NOMO-1 treated with DMSO at 0.1 percent for 48 hours (cell line): ENCODE measurements at regions not wholly inside any gene's neighbourhood (a gene's known extent, or its start where the extent isn't known, plus 50 kb on each side); places are given as distances from the start of the nearest gene placed in this dataset.
A peak's percentile ranks its signal among the peaks of the same experiment; 100 is the strongest.
"Not testable (repeated sequence)": the region's sequence is repeated elsewhere in the genome, so short reads cannot be mapped to it uniquely, and the experiment has no call there.

ENCODE experiments used
- DNase-seq: peaks from one replicate; lab custom pipeline; 2025; ENCODE audit not compliant: unreplicated experiment; lab: John Stamatoyannopoulos, UW

DNA sequence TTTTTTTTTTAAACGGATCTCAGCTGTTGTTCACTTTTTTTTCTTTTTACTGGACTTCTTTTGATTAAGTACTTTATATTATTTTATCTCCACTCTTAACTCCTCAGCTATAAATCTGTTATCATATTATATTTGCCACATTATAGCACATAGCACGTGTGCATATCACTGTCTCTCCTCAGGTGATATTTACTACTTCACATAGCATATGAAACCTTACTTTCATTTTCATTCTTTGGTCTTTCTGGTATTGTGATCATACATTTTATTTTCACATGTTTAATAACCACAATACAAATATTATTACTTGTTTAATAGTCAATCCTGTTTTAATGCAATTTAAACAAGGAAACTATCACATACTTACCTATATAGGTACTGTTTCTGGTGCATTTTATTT lies 993.1 kb upstream of the TMEFF2 start:
- DNase-seq, result peak; percentile 16

- not testable (repeated sequence) for DNase-seq
These were observed 976.2 kb upstream of the TMEFF2 start for GRCh38 chr2:193170981-193171380.

GRCh38 chr2:193156480-193156879 lies 961.7 kb upstream of the TMEFF2 start:
- no peak for DNase-seq

- no peak for DNase-seq
These were observed 959.3 kb upstream of the TMEFF2 start for GRCh38 chr2:193154076-193154475.

- DNase-seq, result no peak
These were observed 958.8 kb upstream of the TMEFF2 start for GRCh38 chr2:193153576-193153975.

- not testable (repeated sequence) for DNase-seq
These were observed 947.7 kb upstream of the TMEFF2 start for GRCh38 chr2:193142467-193142866.

- no peak for DNase-seq
These were observed 947.3 kb upstream of the TMEFF2 start for GRCh38 chr2:193141998-193142397.

- not testable (repeated sequence) for DNase-seq
These were observed 946.2 kb upstream of the TMEFF2 start for GRCh38 chr2:193140895-193141294.

DNA sequence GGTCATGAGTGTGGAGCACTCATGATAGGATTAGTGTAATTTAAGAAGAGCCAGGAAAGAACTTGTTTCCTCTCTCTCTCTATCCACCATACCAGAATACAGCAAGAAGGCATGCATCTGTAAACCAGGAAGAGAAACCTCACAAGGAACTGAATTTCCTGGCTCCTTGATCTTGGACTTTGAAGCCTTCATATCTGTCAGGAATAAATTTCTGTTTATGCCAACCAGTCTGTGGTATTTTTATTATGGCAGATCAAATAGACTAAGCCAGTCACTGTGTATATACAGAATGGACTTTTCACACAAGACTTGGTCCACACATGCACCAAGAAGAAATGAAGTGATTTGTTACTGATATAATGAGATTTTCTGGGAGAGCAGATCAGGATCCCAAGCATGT lies 930.1 kb upstream of the TMEFF2 start:
- DNase-seq, result no peak

DNA sequence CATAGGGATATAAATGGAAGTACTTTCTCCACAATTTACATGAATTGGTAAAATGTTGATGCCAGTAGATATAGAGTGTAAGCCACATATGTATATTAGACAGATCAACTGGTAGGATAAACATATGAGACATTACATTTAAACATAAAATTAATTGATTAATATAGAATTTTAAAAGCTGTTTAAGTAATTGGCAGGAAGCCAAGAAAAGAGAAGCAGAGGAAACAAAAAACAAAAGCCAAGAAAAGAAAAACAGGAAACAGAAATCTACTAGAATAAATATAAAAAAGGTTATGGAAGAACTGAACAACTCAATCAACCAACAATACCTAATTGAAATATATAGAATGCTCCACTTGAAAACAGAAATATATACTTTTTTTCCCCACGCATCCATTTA lies 920.1 kb upstream of the TMEFF2 start:
- DNase-seq, result no peak

GRCh38 chr2:193112986-193113385 lies 918.3 kb upstream of the TMEFF2 start:
- no peak for DNase-seq

DNA sequence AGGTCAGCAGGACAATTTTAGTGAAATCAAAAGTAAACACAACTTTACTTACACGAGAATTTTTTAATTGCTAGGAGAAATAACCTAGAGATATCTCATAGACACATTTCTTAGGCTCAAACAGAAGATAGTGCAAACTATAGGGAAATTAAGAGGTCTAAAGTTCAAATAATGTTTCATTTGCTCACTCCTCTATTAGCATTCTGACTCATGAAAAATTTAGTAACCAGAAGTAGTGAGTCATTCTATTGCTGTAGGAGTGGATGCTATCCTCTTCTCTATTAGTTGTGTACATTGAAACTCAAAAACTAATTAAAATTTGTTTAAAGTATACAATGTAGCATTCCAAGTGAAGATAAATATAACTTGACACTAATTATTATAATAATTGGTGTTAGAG lies 908.3 kb upstream of the TMEFF2 start:
- DNase-seq, result no peak

- no peak for DNase-seq
These were observed 906.9 kb upstream of the TMEFF2 start for GRCh38 chr2:193101591-193101990.

DNA sequence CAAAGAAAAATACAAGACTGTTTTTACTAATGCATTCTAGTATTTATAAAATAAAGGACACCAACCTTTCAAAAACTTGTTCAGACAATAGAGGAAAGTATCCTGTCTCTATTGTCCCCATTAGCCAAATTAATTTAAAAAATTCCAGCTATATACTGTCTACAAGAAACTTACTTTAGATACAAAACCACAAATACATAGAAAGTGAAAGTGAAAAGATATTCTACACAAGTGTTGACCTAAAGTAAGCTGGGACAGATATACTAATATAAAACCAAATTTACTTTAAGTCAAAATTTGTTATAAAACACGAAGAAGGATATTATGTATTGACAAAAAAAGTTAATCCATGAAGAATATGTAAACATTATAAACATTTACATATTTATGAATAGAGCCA lies 893.3 kb upstream of the TMEFF2 start:
- DNase-seq, result no peak

GRCh38 chr2:193076995-193077394 lies 882.3 kb upstream of the TMEFF2 start:
- no peak for DNase-seq

GRCh38 chr2:193074933-193075332 lies 880.2 kb upstream of the TMEFF2 start:
- no peak for DNase-seq

- no peak for DNase-seq
These were observed 877.9 kb upstream of the TMEFF2 start for GRCh38 chr2:193072647-193073046.

DNA sequence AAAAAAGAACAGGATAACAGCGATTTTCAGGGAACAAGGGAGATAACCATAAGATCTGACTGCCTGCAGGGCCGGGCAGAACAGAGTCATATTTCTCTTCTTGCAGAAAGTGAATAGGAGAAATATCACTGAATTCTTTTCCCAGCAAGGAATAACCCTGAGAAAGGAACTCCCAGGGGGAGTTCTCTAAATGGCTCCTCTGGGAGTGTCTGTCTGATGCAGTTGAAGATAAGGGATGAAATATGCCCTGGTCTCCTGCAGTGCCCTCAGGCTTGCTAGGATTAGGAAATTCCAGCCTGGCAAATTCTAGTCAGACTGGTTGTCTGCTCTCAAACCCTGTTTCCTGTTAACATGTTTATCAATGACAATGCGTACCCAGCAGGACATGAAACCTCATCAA lies 830.8 kb upstream of the TMEFF2 start:
- DNase-seq, result not testable (repeated sequence)

GRCh38 chr2:193024791-193025190 lies 830.1 kb upstream of the TMEFF2 start:
- DNase-seq, result no peak

GRCh38 chr2:193011870-193012269 lies 817.1 kb upstream of the TMEFF2 start:
- no peak for DNase-seq

DNA sequence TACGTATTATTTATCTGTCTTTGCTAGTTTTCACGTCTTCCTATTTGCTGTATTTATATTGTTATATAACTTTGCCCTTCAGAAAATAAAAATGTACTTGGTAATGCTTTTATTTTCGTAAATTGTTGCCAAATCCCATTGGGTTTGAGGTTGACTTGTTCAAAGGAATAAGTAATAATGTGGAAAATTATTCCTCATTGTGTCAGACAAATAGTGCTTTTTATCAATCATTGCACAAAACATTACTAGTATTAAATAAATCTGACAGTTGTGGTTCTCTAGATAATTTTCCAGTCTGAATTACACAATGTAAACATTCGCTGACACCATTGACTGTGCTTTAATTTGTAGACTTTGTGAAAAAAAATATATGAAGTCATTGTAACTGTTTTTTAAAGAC lies 798.3 kb upstream of the TMEFF2 start:
- DNase-seq, result no peak

DNA sequence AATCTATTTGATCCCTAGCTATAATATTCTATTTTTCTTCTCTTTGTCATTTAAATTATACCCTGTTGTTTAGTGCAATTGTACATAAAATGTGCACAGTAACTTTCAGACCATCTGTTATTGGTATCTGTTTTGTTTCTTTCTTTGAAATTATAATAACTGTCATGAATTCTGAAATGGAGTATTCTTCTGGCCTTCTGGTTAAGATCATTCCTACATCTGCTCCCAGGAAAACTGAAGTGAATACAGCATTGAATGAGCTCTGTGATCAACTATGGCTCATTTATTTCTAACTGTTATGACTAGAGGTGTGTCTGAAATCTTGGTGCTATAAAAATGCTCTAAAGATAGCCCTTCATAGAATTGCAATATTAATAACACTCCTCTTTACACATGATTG lies 788.4 kb upstream of the TMEFF2 start:
- no peak for DNase-seq

DNA sequence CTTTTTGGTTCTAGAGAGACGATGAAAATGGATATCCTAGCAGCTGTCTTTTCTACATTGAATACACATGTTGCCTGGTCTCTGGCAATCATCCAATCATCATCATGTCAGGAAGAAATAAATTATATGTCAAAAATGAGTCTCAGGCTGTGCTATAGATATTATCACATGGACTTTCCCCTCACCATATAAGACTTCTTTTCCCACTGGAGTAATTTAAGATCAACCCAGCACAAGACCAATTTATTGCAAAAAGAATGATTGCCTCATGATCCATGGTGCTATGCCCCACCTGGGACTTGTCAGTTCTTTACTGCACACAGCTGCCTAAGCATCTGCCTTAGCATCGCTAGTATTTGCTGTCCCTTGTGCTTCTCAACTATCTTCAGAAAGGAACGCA lies 783.7 kb upstream of the TMEFF2 start:
- no peak for DNase-seq

GRCh38 chr2:192971981-192972380 lies 777.2 kb upstream of the TMEFF2 start:
- no peak for DNase-seq
